Muscle of leg (tissue), 3 donors: ENCODE measurements at regions not wholly inside any gene's neighbourhood (a gene's known extent, or its start where the extent isn't known, plus 50 kb on each side); places are given as distances from the start of the nearest gene placed in this dataset.
"Not testable (repeated sequence)": the region's sequence is repeated elsewhere in the genome, so short reads cannot be mapped to it uniquely, and the experiment has no call there.

ENCODE experiments used
- DNase-seq: peaks from one replicate; pipeline ENCODE4 v3.0.0; 2013
- H3K27ac ChIP-seq: one replicate; pipeline ENCODE4 v1.5.1; 2013; ENCODE audit warnings: mild to moderate bottlenecking, low read length, control low read depth
- H3K27me3 ChIP-seq: one replicate; pipeline ENCODE4 v1.6.1; 2013; ENCODE audit warnings: low read length; ENCODE audit not compliant: control insufficient read depth, insufficient read depth
- H3K36me3 ChIP-seq: one replicate; pipeline ENCODE4 v1.6.1; 2013; ENCODE audit warnings: low read length; ENCODE audit not compliant: control insufficient read depth, insufficient read depth
- H3K4me1 ChIP-seq: one replicate; pipeline ENCODE4 v1.6.1; 2013; ENCODE audit warnings: low read length; ENCODE audit not compliant: control insufficient read depth, insufficient read depth
- H3K4me3 ChIP-seq: one replicate; pipeline ENCODE4 v1.5.1; 2013; ENCODE audit warnings: low read length, control low read depth
- H3K9me3 ChIP-seq: replicated peaks from 2 replicates; pipeline ENCODE4 v1.6.1; 2013; ENCODE audit warnings: low read depth, low read length; ENCODE audit not compliant: control insufficient read depth
- WGBS: methylation state at CpG from one replicate; pipeline ENCODE4 v1.1.5; 2013; ENCODE audit warnings: missing lambda C conversion rate; ENCODE audit not compliant: insufficient coverage; 5-methylcytosine and 5-hydroxymethylcytosine counted together

- H3K4me1 ChIP-seq: peaks cover 4% of the 10 kb centered on the region
- 7% methylated on average over 50 of the region's 58 CpGs for WGBS
- no peaks in the 10 kb centered on the region for H3K36me3 ChIP-seq
- H3K27ac ChIP-seq: no peak overlapping the region
- H3K27me3 ChIP-seq: peaks cover 23% of the 10 kb centered on the region
- no peaks in the 10 kb centered on the region for H3K9me3 ChIP-seq
- H3K4me3 ChIP-seq: no peak overlapping the region
- DNase-seq: no peak
These were observed 386.3 kb upstream of the TMTC1 start for GRCh38 chr12:30169839-30170591.

DNA sequence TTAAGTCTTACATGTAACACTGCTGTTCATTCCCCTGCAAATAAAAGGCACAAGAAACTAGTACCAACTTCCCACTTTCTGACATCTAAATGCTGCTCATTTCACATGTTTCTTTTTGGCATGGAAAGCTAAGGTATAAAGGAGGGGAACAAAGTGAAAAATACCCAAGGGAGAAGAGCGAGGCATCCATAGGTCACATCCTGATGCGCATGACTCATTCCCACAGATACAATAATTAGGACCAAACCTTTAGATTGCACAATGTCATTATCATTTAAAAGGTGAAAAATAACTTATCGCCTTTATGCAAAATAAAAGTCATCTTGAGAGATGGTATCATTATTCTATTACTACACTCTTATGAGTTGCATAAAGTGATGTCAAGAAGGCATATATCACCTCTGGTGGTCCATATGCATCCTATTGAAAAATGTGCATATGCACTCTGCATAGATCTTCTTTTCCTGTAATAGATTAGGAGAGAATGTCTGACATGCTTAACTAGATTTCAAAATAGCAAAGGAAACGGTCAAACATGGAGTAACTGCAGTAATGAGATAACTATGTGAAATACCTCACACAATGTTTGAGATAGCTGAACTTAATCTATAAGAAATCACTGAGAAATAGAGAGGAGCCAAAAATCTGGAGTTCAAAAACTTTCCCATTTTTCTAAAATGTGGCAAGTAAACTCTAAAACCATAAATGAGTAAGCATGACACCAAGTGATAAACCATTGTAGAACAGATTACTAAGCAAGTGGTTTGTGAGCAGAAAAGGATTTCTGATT lies 382.5 kb upstream of the TMTC1 start:
- DNase-seq: no peak
- H3K27ac ChIP-seq: no peak overlapping the region
- H3K4me3 ChIP-seq: no peak overlapping the region
- peaks cover 21% of the 10 kb centered on the region for H3K27me3 ChIP-seq
- no peaks in the 10 kb centered on the region for H3K9me3 ChIP-seq
- H3K4me1 ChIP-seq: peaks cover 7% of the 10 kb centered on the region
- H3K36me3 ChIP-seq: no peaks in the 10 kb centered on the region
- no CpG with 5 or more reads among the region's 4 CpGs for WGBS

DNA sequence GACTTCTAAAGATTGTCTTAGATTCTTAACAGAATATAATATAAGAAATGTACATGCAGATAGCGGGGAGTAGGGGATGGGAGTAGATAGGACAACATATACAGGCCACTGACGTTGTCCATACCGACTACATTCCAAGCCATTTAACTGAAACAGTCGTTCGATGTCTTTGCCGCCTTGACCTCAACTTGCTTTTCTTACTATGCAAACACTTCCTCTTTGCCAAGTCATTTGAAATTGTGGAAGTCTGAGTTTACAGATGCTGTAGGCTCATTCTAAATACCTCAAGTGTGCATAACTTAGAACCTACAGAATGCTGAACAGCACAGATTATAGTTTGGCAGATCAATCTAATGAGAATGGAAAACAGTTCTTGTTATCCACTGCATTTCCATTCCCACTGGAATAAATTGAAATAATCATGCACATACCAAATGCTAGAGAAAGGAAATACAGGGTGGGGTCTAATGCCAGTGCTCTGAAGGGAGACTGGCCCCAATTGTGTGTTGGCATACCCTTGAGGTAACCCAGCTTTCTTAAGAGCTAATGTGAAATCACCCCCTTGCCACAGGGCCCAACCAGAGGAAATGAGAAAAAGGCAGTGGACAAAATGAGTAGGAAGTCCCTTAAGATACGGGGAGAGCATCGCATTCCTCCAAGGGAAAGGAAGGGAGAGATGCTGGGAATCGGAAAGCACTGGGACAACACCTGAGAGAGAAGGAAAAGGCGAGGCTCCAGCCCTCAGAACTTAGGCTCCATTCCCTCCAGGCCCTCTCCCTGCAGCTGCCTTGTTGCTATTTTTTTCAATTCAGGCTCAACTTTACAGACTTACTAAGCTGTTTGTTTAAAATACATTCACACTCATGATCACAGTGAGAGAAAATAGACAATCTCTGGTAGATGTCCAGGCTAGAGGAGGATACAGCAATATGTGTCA lies 380.9 kb upstream of the TMTC1 start:
- Histone ChIP-seq H3K4me1 (peaks cover 3% of the 10 kb centered on the region), H3K27ac (no peak overlapping the region), H3K4me3 (no peak overlapping the region), H3K27me3 (peaks cover 9% of the 10 kb centered on the region), H3K36me3 (no peaks in the 10 kb centered on the region), H3K9me3 (peaks cover 3% of the 10 kb centered on the region)
- WGBS: 90% methylated on average over 2 of the region's 10 CpGs
- DNase-seq: peak; percentile 55

GRCh38 chr12:30156833-30157232 lies 373.1 kb upstream of the TMTC1 start:
- whole genome bisulfite sequencing: 95% methylated on average over 16 of the region's 22 CpGs
- not testable (repeated sequence) for H3K27me3 ChIP-seq, DNase-seq, H3K4me1 ChIP-seq, H3K4me3 ChIP-seq, H3K27ac ChIP-seq, H3K36me3 ChIP-seq, H3K9me3 ChIP-seq

DNA sequence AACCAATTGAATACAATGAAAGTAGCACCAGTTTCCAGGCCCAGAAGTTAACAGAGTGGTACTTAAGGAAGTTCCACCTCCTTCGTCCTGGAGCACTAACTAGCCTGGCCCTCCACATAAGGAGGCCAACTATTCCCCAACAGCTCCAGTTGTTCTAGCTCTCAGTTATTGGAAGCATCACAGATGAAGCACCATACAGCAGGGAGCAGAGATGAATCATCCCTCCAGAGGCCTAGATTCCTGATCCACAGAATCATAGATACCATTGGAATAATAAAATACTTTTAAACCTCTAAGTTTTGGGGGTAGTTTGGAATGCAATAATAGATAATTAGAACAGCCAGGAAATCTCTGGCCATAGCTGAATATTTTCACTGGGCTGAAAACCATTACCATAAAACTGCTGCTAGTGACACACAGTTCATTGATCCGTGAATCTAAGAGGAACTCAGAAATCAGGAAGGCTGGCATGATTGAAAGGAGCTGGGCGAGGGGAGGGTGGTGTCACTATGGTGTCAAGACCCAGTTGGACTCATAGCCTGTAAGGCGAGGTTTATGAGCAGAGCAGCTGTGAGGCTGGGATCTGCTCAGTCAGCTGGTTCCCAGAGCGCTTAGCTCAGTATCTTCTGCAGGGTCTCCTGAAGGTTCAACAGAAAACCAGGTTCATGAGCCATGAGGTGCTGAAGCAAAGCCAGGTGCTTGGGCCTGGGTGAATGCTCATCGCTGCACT lies 371.4 kb upstream of the TMTC1 start:
- H3K4me1 ChIP-seq: no peaks in the 10 kb centered on the region
- no peak for DNase-seq
- H3K27me3 ChIP-seq: no peaks in the 10 kb centered on the region

DNA sequence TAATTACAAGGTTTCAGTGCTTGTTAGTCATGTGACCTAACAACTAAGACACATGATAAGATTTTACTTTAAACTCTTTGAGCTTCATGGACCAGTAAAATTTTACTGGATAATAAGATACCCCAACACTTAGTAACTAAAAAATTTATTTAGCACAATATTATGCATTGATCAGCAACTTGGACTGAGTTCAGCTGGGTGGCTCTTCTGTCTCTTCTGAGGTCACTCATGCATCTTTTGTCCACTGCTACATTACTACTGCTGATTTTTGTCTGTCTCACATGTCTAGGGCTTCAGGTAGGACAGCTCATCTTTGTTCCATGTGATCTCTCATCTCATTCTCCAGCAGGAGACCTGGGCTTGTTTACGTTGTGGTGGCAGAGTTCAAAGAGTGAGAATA lies 370.2 kb upstream of the TMTC1 start:
- DNase-seq: no peak
- no peak overlapping the region for H3K4me3 ChIP-seq
- no peaks in the 10 kb centered on the region for H3K36me3 ChIP-seq
- no peaks in the 10 kb centered on the region for H3K4me1 ChIP-seq
- no CpG with 5 or more reads among the region's 1 CpG for WGBS
- H3K9me3 ChIP-seq: no peaks in the 10 kb centered on the region
- no peaks in the 10 kb centered on the region for H3K27me3 ChIP-seq
- no peak overlapping the region for H3K27ac ChIP-seq

More for the DNA sequence above, 371.4 kb upstream of the TMTC1 start:
- Histone ChIP-seq H3K9me3 (peaks cover under 1% of the 10 kb centered on the region), H3K36me3 (no peaks in the 10 kb centered on the region), H3K27ac (no peak overlapping the region), H3K4me3 (no peak overlapping the region)
- WGBS: 90% methylated on average over 4 of the region's 6 CpGs

DNA sequence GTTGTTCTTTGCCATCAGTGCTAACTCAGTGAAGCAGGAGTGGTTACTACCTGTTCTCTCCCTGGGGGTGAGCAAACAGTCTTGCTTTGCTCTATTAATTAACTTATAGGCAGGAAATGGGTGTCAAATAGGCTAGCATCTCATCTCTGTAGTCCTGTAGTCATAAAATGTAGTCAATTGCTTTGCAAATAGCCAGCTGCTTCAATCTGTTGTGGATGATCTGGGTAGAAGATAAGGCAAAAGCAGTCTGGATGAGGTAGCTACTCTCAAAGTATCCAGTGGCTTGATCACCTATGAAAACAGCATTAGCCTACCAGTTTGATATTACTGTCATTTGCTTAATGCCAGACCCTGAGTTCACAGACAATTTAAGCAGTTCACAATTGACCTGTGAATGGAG lies 369.0 kb upstream of the TMTC1 start:
- DNase-seq: no peak
- H3K27ac ChIP-seq: no peak overlapping the region
- H3K36me3 ChIP-seq: no peaks in the 10 kb centered on the region
- no peaks in the 10 kb centered on the region for H3K9me3 ChIP-seq
- no peak overlapping the region for H3K4me3 ChIP-seq
- H3K4me1 ChIP-seq: no peaks in the 10 kb centered on the region
- no peaks in the 10 kb centered on the region for H3K27me3 ChIP-seq

GRCh38 chr12:30151831-30152230 lies 368.1 kb upstream of the TMTC1 start:
- H3K9me3 ChIP-seq: no peaks in the 10 kb centered on the region
- H3K27me3 ChIP-seq: no peaks in the 10 kb centered on the region
- no peaks in the 10 kb centered on the region for H3K36me3 ChIP-seq
- no peak overlapping the region for H3K27ac ChIP-seq
- no peaks in the 10 kb centered on the region for H3K4me1 ChIP-seq
- WGBS: 73% methylated on average over 5 of the region's 5 CpGs
- DNase-seq: no peak
- no peak overlapping the region for H3K4me3 ChIP-seq

DNA sequence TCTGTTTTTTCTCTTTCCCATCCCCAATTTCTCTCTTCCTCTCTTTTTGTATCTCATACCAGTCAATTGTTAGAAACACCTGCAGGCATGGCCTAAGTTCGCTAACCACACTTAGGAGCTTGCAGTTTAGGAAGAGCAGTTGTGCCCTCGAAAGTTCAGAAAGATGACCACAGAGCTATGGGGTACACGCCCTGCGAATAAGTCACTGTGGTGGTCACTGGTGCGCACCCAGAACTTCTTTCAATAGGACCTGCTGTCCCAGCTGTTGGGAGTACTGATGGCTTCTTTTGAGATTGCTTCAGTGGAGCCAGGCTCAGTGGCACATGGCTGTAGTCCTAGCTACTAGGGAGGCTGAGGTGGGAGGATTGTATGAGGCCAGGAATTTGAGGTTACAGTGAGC lies 362.8 kb upstream of the TMTC1 start:
- Histone ChIP-seq H3K9me3 (no peaks in the 10 kb centered on the region), H3K27ac (no peak overlapping the region), H3K27me3 (no peaks in the 10 kb centered on the region), H3K36me3 (no peaks in the 10 kb centered on the region), H3K4me1 (no peaks in the 10 kb centered on the region), H3K4me3 (no peak overlapping the region)
- no peak for DNase-seq
- WGBS: 94% methylated on average over 5 of the region's 5 CpGs
